SU-DHL-6 (cell line): ENCODE measurements at regions not wholly inside any gene's neighbourhood (a gene's known extent, or its start where the extent isn't known, plus 50 kb on each side); places are given as distances from the start of the nearest gene placed in this dataset.

ENCODE experiments used
- H2AFZ ChIP-seq: fragments of 200-600 bp; sonication (generic); 2 replicates; pipeline ENCODE4 v1.6.1; 2014; ENCODE audit warnings: low read depth, mild to moderate bottlenecking, moderate library complexity, mixed read lengths, antibody characterized with exemption, low read length; ENCODE audit not compliant: severe bottlenecking
- H3F3A ChIP-seq: fragments of 200-600 bp; shearing (Covaris generic); 2 replicates; pipeline ENCODE4 v1.6.0; 2016; ENCODE audit warnings: antibody characterized with exemption, mild to moderate bottlenecking; ENCODE audit not compliant: insufficient read depth
- H3K27ac ChIP-seq: fragments of 200-600 bp; sonication (generic); 2 replicates; pipeline ENCODE4 v1.5.1; 2016; ENCODE audit warnings: low read depth, mild to moderate bottlenecking, low read length, moderate library complexity, mixed read lengths
- H3K27me3 ChIP-seq: fragments of 200-600 bp; sonication (generic), shearing (Covaris generic); 2 replicates; pipeline ENCODE4 v1.6.0; 2014; ENCODE audit warnings: mild to moderate bottlenecking, low read length
- H3K36me3 ChIP-seq: fragments of 200-600 bp; sonication (generic); 2 replicates; pipeline ENCODE4 v1.6.1; 2014; ENCODE audit warnings: mild to moderate bottlenecking, low read length, mixed read lengths
- H3K4me2 ChIP-seq: fragments of 300-600, 200-600 bp; shearing (Covaris generic), sonication (generic); 2 replicates; pipeline ENCODE4 v1.6.0; 2014; ENCODE audit warnings: low read length, low read depth, mild to moderate bottlenecking; ENCODE audit not compliant: poor library complexity, severe bottlenecking
- H3K4me3 ChIP-seq: fragments of 200-600 bp; sonication (generic); 2 replicates; pipeline ENCODE4 v1.5.1; 2014; ENCODE audit warnings: antibody characterized with exemption, low read length, mild to moderate bottlenecking, mixed read lengths; ENCODE audit not compliant: insufficient read depth, poor library complexity, severe bottlenecking
- H3K79me2 ChIP-seq: fragments of 200-600 bp; sonication (generic); 2 replicates; pipeline ENCODE4 v1.6.1; 2014; ENCODE audit warnings: mild to moderate bottlenecking, low read length, moderate library complexity; ENCODE audit not compliant: insufficient read depth
- H3K9ac ChIP-seq: fragments of 200-600 bp; sonication (generic); 2 replicates; pipeline ENCODE4 v1.7.0; 2014; ENCODE audit warnings: mild to moderate bottlenecking, low read length
- H3K9me2 ChIP-seq: fragments of 200-600 bp; sonication (generic); replicated peaks from 2 replicates; pipeline ENCODE4 v1.6.1; 2014; ENCODE audit warnings: low read length; ENCODE audit not compliant: insufficient read depth
- H3K9me3 ChIP-seq: fragments of 200-600 bp; sonication (generic); 2 replicates; pipeline ENCODE4 v1.6.1; 2014; ENCODE audit warnings: low read length, mixed read lengths; ENCODE audit not compliant: insufficient read depth
- H4K20me1 ChIP-seq: fragments of 200-600 bp; sonication (generic); 2 replicates; pipeline ENCODE4 v1.6.1; 2014; ENCODE audit warnings: low read depth, mild to moderate bottlenecking, antibody characterized with exemption, low read length, moderate library complexity, mixed read lengths
- CTCF ChIP-seq: fragments of 200-600 bp; sonication (generic); IDR thresholded peaks from one replicate; pipeline ENCODE4 v1.5.1; 2017; ENCODE audit warnings: antibody characterized with exemption, mild to moderate bottlenecking, low read length, moderate library complexity; ENCODE audit not compliant: insufficient read depth, poor library complexity, severe bottlenecking
- EZH2phosphoT487 ChIP-seq: fragments of 200-600 bp; sonication (generic), shearing (Covaris generic); conservative IDR thresholded peaks from 2 replicates; pipeline ENCODE4 v1.6.1; 2018; ENCODE audit warnings: mild to moderate bottlenecking, antibody characterized with exemption, low read length, moderate library complexity, mixed read lengths

GRCh38 chr4:160808174-160808573 is 1355.6 kb downstream of the FSTL5 start:
- Histone ChIP-seq H3K9ac (no peak overlapping the region), H2AFZ (no peak overlapping the region), H4K20me1 (no peaks in the 10 kb centered on the region), H3K9me2 (0 out of 2 replicates have a peak, but pooled peaks cover 2% of the 10 kb centered on the region), H3K36me3 (no peaks in the 10 kb centered on the region), H3K4me2 (no peak overlapping the region), H3K79me2 (no peaks in the 10 kb centered on the region), H3F3A (no peaks in the 10 kb centered on the region), H3K27me3 (no peaks in the 10 kb centered on the region), H3K4me3 (no peak overlapping the region), H3K27ac (no peak overlapping the region), H3K9me3 (no peaks in the 10 kb centered on the region)
- no peak for TF ChIP-seq EZH2phosphoT487
- TF ChIP-seq CTCF: no peak

GRCh38 chr4:160809576-160809975 is 1354.2 kb downstream of the FSTL5 start:
- no peaks in the 10 kb centered on the region for H3K9me3 ChIP-seq
- H3K4me2 ChIP-seq: no peak overlapping the region
- H3K9me2 ChIP-seq: 0 out of 2 replicates have a peak, but pooled peaks cover 2% of the 10 kb centered on the region
- no peaks in the 10 kb centered on the region for H3K27me3 ChIP-seq
- no peaks in the 10 kb centered on the region for H3F3A ChIP-seq
- TF ChIP-seq EZH2phosphoT487: no peak
- no peak for TF ChIP-seq CTCF
- H2AFZ ChIP-seq: no peak overlapping the region
- H3K9ac ChIP-seq: no peak overlapping the region
- no peak overlapping the region for H3K4me3 ChIP-seq
- no peaks in the 10 kb centered on the region for H3K79me2 ChIP-seq
- H3K36me3 ChIP-seq: no peaks in the 10 kb centered on the region
- H4K20me1 ChIP-seq: no peaks in the 10 kb centered on the region
- no peak overlapping the region for H3K27ac ChIP-seq

- H3K36me3 ChIP-seq: no peaks in the 10 kb centered on the region
- H3K4me2 ChIP-seq: no peak overlapping the region
- H3K79me2 ChIP-seq: no peaks in the 10 kb centered on the region
- H4K20me1 ChIP-seq: no peaks in the 10 kb centered on the region
- H3K27ac ChIP-seq: no peak overlapping the region
- TF ChIP-seq CTCF (no peak), EZH2phosphoT487 (no peak)
- H3K9ac ChIP-seq: no peak overlapping the region
- no peaks in the 10 kb centered on the region for H3K9me3 ChIP-seq
- no peak overlapping the region for H3K4me3 ChIP-seq
- 0 out of 2 replicates have a peak, but pooled peaks cover 2% of the 10 kb centered on the region for H3K9me2 ChIP-seq
- H3K27me3 ChIP-seq: no peaks in the 10 kb centered on the region
- H2AFZ ChIP-seq: no peak overlapping the region
- H3F3A ChIP-seq: no peaks in the 10 kb centered on the region
These were observed 1353.4 kb downstream of the FSTL5 start for GRCh38 chr4:160810424-160810823.

GRCh38 chr4:160810941-160811340 is 1352.9 kb downstream of the FSTL5 start:
- Histone ChIP-seq H3K27ac (no peak overlapping the region), H4K20me1 (no peaks in the 10 kb centered on the region), H3K36me3 (no peaks in the 10 kb centered on the region), H3K9ac (no peak overlapping the region), H3F3A (no peaks in the 10 kb centered on the region), H3K9me3 (no peaks in the 10 kb centered on the region), H3K79me2 (no peaks in the 10 kb centered on the region), H3K27me3 (no peaks in the 10 kb centered on the region), H2AFZ (no peak overlapping the region), H3K4me2 (no peak overlapping the region), H3K4me3 (no peak overlapping the region), H3K9me2 (no peaks in the 10 kb centered on the region)
- TF ChIP-seq EZH2phosphoT487: no peak
- no peak for TF ChIP-seq CTCF
